ENCODE measurements at regions not wholly inside any gene's neighbourhood (a gene's known extent, or its start where the extent isn't known, plus 50 kb on each side); places are given as distances from the start of the nearest gene placed in this dataset.

GRCh38 chr20:22425344-22426295, 158.8 kb downstream of the FOXA2 start (continued):
- TF ChIP-seq ZSCAN29 (CRISPR knock-in tag; conservative IDR thresholded peaks at IDR 0.05) (0 out of 2 replicates have a peak, but pooled peaks have one; percentile 5), THAP11 (CRISPR knock-in tag; IDR thresholded peaks at IDR 0.05) (no peak; the same call in 1 of the 2 replicates), MAX (IDR thresholded peaks at IDR 0.05) (peak; percentile 50; the same call in 1 of the 2 replicates), KLF11 (CRISPR knock-in tag; IDR thresholded peaks at IDR 0.05) (no peak), IRX3 (CRISPR knock-in tag; IDR thresholded peaks at IDR 0.05; ENCODE audit: borderline replicate concordance, low read depth) (no peak), GMEB1 (CRISPR knock-in tag; IDR thresholded peaks at IDR 0.05; ENCODE audit: borderline replicate concordance) (no peak), ZSCAN25 (CRISPR knock-in tag; IDR thresholded peaks at IDR 0.05) (0 out of 2 replicates have a peak, but pooled peaks have one; percentile 48), CTCF (CRISPR knock-in tag; IDR thresholded peaks at IDR 0.05) (no peak), SIX1 (CRISPR knock-in tag; IDR thresholded peaks at IDR 0.05; ENCODE audit: borderline replicate concordance) (no peak), TCF7 (IDR thresholded peaks at IDR 0.05; ENCODE audit: low read depth) (peak; percentile 36; the same call in 1 of the 2 replicates), ZNF430 (CRISPR knock-in tag; IDR thresholded peaks at IDR 0.05) (no peak), ZNF839 (CRISPR knock-in tag; IDR thresholded peaks at IDR 0.05; ENCODE audit: borderline replicate concordance) (no peak), ZNF772 (CRISPR knock-in tag; IDR thresholded peaks at IDR 0.05) (no peak), ATF1 (CRISPR knock-in tag; IDR thresholded peaks at IDR 0.05) (peak; percentile 57; the same call in 1 of the 2 replicates), YEATS2 (CRISPR knock-in tag; IDR thresholded peaks at IDR 0.05; ENCODE audit: borderline replicate concordance) (no peak), ZNF883 (CRISPR knock-in tag; IDR thresholded peaks at IDR 0.05; ENCODE audit: not compliant biosample characterization) (no peak), ZNF629 (CRISPR knock-in tag; conservative IDR thresholded peaks at IDR 0.05) (0 out of 2 replicates have a peak, but pooled peaks have one; percentile 26), RFX1 (IDR thresholded peaks at IDR 0.05) (no peak), ZNF441 (CRISPR knock-in tag; IDR thresholded peaks at IDR 0.05; ENCODE audit: borderline replicate concordance) (no peak), MNT (IDR thresholded peaks at IDR 0.05) (no peak), ZNF331 (CRISPR knock-in tag; IDR thresholded peaks at IDR 0.05) (peak; percentile 78), ZBTB43 (CRISPR knock-in tag; conservative IDR thresholded peaks at IDR 0.05) (0 out of 2 replicates have a peak, but pooled peaks have one; percentile 45), ZNF777 (CRISPR knock-in tag; IDR thresholded peaks at IDR 0.05) (no peak), ZFP62 (CRISPR knock-in tag; IDR thresholded peaks at IDR 0.05) (no peak), HMG20B (CRISPR knock-in tag; conservative IDR thresholded peaks at IDR 0.05) (no peak; the same call in 1 of the 2 replicates)

All from HepG2 (cell line).